ENCODE measurements at regions not wholly inside any gene's neighbourhood (a gene's known extent, or its start where the extent isn't known, plus 50 kb on each side); places are given as distances from the start of the nearest gene placed in this dataset.

- TF ChIP-seq ZBTB43 (CRISPR knock-in tag; IDR thresholded peaks at IDR 0.05): no peak
- no peak for TF ChIP-seq HDAC2 (IDR thresholded peaks at IDR 0.05)
Observed at GRCh38 chr6:109314313-109314712, 68.0 kb downstream of the CD164 start (continued).

GRCh38 chr6:109313139-109313538 lies 69.1 kb downstream of the CD164 start:
- CTCF ChIA-PET (ENCODE audit: low intra/inter-chr PET ratio): no interaction called here
- Histone ChIP-seq H3K79me2 (ENCODE audit: control insufficient read depth, insufficient read depth, low read length) (no peaks in the 10 kb centered on the region), H3K9me1 (ENCODE audit: control insufficient read depth, insufficient read depth, low read length) (no peaks in the 10 kb centered on the region), H3K4me2 (ENCODE audit: insufficient read depth, low read length) (no peak overlapping the region), H3K9me3 (replicated peaks; ENCODE audit: control insufficient read depth, insufficient read depth, low read depth, low read length) (no peaks in the 10 kb centered on the region), H3K27me3 (ENCODE audit: control insufficient read depth in 2 of 2, insufficient read depth in 2 of 2, low read length in 2 of 2) (no peaks in the 10 kb centered on the region), H3K27ac (ENCODE audit: extremely low read depth, low read depth, low read length) (no peak overlapping the region), H2AFZ (ENCODE audit: low read depth, low read length) (no peak overlapping the region; the same call in 1 of the 2 replicates), H3K4me1 (replicated peaks in 1 of 2; ENCODE audit: control insufficient read depth in 2 of 2, insufficient read depth in 2 of 2, low read length in 2 of 2) (peaks cover 5 to 9% of the 10 kb centered on the region in 2 experiments; a peak in 4 of 5 replicates), H3K9ac (ENCODE audit: insufficient read depth in 1 of 2, low read depth in 2 of 2, low read length in 2 of 2) (no peak overlapping the region), H3K36me3 (ENCODE audit: control insufficient read depth, insufficient read depth, low read length) (no peaks in the 10 kb centered on the region), H4K20me1 (replicated peaks; ENCODE audit: control insufficient read depth, insufficient read depth, low read length) (no peaks in the 10 kb centered on the region), H3K4me3 (no peak overlapping the region)
- BruUV-seq (replicated peaks): no TSS peak
- POLR2A ChIA-PET: interaction anchor here (0.6 to 1.0 kb wide), 2 partner anchors 8 to 21 kb away, joined by 3 to 5 read pairs; no protein-coding TSS in a partner anchor
- DNase-seq (ENCODE audit: extremely low read depth in 1 of 4, low spot score in 3 of 4) (no peak), ATAC-seq (no peak), FAIRE-seq (no peak)
- in situ Hi-C loops (cut with MboI) (no loop called here), intact Hi-C loops (cut with micrococcal nuclease) (no loop called here)
- WGBS (ENCODE audit: insufficient coverage, low coverage, missing lambda C conversion rate): 71% methylated on average over 5 of the region's 5 CpGs
- no peak for TF ChIP-seq KLF1 (tag; IDR thresholded peaks at IDR 0.05)
- TF ChIP-seq TGIF2 (CRISPR knock-in tag; IDR thresholded peaks at IDR 0.05): no peak
- no peak for TF ChIP-seq HNRNPLL (IDR thresholded peaks at IDR 0.05; ENCODE audit: low read depth, low read length, poor library complexity, severe bottlenecking)
- TF ChIP-seq RERE (CRISPR knock-in tag; IDR thresholded peaks at IDR 0.05; ENCODE audit: borderline replicate concordance): no peak
- no peak for TF ChIP-seq TCF3 (CRISPR knock-in tag; IDR thresholded peaks at IDR 0.05)
- no peak for TF ChIP-seq FOXP1 (CRISPR knock-in tag; IDR thresholded peaks at IDR 0.05)
- no peak for TF ChIP-seq MLLT1 (IDR thresholded peaks at IDR 0.05)
- no peak for TF ChIP-seq NCOA6 (IDR thresholded peaks at IDR 0.05)

Data from K562 (cell line).